Loucy (cell line): ENCODE measurements at regions not wholly inside any gene's neighbourhood (a gene's known extent, or its start where the extent isn't known, plus 50 kb on each side); places are given as distances from the start of the nearest gene placed in this dataset.

Source experiments
- H2AFZ ChIP-seq: fragments of 200-600 bp; sonication (generic); 2 replicates; pipeline ENCODE4 v1.6.0; 2016; ENCODE audit warnings: antibody characterized with exemption, mild to moderate bottlenecking, low read length, moderate library complexity
- H3F3A ChIP-seq: fragments of 200-600 bp; 2 replicates; pipeline ENCODE4 v1.6.0; 2016; ENCODE audit warnings: antibody characterized with exemption, low read depth, mild to moderate bottlenecking
- H3K27me3 ChIP-seq: fragments of 200-600 bp; sonication (generic); 2 replicates; pipeline ENCODE4 v1.6.1; 2014; ENCODE audit warnings: low read length, mild to moderate bottlenecking; ENCODE audit not compliant: insufficient read depth, poor library complexity, severe bottlenecking
- H3K36me3 ChIP-seq: fragments of 200-600 bp; sonication (generic); 2 replicates; pipeline ENCODE4 v1.6.1; 2016; ENCODE audit warnings: low read length; ENCODE audit not compliant: insufficient read depth
- H3K4me1 ChIP-seq: fragments of 200-600 bp; sonication (generic); 2 replicates; pipeline ENCODE4 v1.5.1; 2014; ENCODE audit warnings: low read length, mild to moderate bottlenecking; ENCODE audit not compliant: insufficient read depth, poor library complexity, severe bottlenecking
- H3K4me2 ChIP-seq: fragments of 200-600 bp; sonication (generic); 2 replicates; pipeline ENCODE4 v1.6.0; 2014; ENCODE audit warnings: antibody characterized with exemption, low read length, low read depth, mild to moderate bottlenecking; ENCODE audit not compliant: poor library complexity, severe bottlenecking
- H3K4me3 ChIP-seq: fragments of 200-600 bp; sonication (generic); 2 replicates; pipeline ENCODE4 v1.5.1; 2014; ENCODE audit warnings: low read length, mild to moderate bottlenecking, mixed read lengths; ENCODE audit not compliant: poor library complexity, severe bottlenecking
- H3K79me2 ChIP-seq: fragments of 200-600 bp; sonication (generic); 2 replicates; pipeline ENCODE4 v1.6.1; 2014; ENCODE audit warnings: low read length; ENCODE audit not compliant: insufficient read depth
- H3K9ac ChIP-seq: fragments of 200-600 bp; sonication (generic); 2 replicates; pipeline ENCODE4 v1.6.0; 2014; ENCODE audit warnings: mild to moderate bottlenecking, low read depth, low read length, moderate library complexity; ENCODE audit not compliant: poor library complexity, severe bottlenecking
- H3K9me2 ChIP-seq: fragments of 200-600 bp; sonication (generic); replicated peaks from 2 replicates; pipeline ENCODE4 v1.6.1; 2016; ENCODE audit warnings: low read depth, low read length, mixed read lengths
- H3K9me3 ChIP-seq: fragments of 200-600 bp; sonication (generic); 2 replicates; pipeline ENCODE4 v1.6.1; 2014; ENCODE audit warnings: mild to moderate bottlenecking, antibody characterized with exemption, low read length, low read depth; ENCODE audit not compliant: insufficient read depth
- H4K20me1 ChIP-seq: fragments of 200-600 bp; sonication (generic); 2 replicates; pipeline ENCODE4 v1.6.0; 2014; ENCODE audit warnings: antibody characterized with exemption, low read length, mild to moderate bottlenecking; ENCODE audit not compliant: insufficient read depth, poor library complexity, severe bottlenecking
- EZH2phosphoT487 ChIP-seq: fragments of 200-600 bp; IDR thresholded peaks from 2 replicates; pipeline ENCODE4 v1.6.1; 2018; ENCODE audit warnings: antibody characterized with exemption, mild to moderate bottlenecking, moderate library complexity, borderline replicate concordance
- TF ChIP-seq, protein P1 (sequence below): fragments of 200-600 bp; sonication (generic); conservative IDR thresholded peaks from 2 replicates; pipeline ENCODE4 v1.5.1; 2014; ENCODE audit warnings: mild to moderate bottlenecking, antibody characterized with exemption, low read length

DNA sequence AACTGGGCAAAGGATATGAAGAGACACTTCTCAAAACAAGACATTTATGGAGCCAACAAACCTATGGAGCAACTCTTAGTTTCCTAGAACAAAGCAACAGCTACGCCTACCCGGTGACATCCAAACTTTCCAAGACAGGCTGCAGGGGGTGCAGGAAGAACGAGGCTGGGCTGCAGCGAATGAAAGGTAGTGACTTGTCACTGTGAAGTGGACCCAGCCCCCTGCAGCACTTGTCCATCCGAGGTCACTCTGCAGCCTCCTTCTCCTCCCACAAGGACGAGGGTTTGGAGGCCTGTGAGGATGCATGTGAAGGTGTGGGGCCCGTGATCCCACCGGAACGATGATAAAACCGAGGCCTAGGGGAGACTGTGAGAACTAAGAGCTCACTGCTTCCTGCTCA is 192.6 kb upstream of the RPL38 start:
- Histone ChIP-seq H4K20me1 (no peaks in the 10 kb centered on the region), H3K79me2 (no peaks in the 10 kb centered on the region), H3K4me2 (no peak overlapping the region), H3K27me3 (no peaks in the 10 kb centered on the region), H2AFZ (no peak overlapping the region), H3K9me2 (no peaks in the 10 kb centered on the region), H3F3A (no peaks in the 10 kb centered on the region), H3K4me3 (no peak overlapping the region), H3K9me3 (no peaks in the 10 kb centered on the region), H3K9ac (no peak overlapping the region), H3K36me3 (no peaks in the 10 kb centered on the region), H3K4me1 (peaks cover 5% of the 10 kb centered on the region)
- TF ChIP-seq, protein P1, sequence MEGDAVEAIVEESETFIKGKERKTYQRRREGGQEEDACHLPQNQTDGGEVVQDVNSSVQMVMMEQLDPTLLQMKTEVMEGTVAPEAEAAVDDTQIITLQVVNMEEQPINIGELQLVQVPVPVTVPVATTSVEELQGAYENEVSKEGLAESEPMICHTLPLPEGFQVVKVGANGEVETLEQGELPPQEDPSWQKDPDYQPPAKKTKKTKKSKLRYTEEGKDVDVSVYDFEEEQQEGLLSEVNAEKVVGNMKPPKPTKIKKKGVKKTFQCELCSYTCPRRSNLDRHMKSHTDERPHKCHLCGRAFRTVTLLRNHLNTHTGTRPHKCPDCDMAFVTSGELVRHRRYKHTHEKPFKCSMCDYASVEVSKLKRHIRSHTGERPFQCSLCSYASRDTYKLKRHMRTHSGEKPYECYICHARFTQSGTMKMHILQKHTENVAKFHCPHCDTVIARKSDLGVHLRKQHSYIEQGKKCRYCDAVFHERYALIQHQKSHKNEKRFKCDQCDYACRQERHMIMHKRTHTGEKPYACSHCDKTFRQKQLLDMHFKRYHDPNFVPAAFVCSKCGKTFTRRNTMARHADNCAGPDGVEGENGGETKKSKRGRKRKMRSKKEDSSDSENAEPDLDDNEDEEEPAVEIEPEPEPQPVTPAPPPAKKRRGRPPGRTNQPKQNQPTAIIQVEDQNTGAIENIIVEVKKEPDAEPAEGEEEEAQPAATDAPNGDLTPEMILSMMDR = no peak
- no peak for TF ChIP-seq EZH2phosphoT487

DNA sequence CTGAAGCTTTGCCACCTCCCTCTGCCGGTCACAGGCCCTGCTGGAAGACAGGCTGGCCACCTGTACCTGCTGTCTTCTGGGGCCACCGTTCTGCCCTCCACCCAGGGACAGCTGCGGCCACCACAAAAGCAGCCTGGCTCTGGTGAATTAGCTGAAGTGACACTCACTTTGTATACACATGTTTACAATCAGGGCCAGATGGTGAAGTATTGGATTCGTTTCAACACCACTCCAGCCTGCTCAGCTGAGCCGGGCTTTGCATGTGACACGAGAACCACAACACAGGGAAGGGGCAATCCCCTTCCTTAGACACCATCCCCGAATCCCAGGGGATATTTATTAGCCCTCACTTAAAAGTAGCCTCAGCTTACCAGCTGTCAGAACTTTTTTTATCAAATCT is 191.5 kb upstream of the RPL38 start:
- no peaks in the 10 kb centered on the region for H3K9me3 ChIP-seq
- peaks cover 5% of the 10 kb centered on the region for H3K4me1 ChIP-seq
- H3K4me2 ChIP-seq = no peak overlapping the region
- H2AFZ ChIP-seq = no peak overlapping the region
- no peaks in the 10 kb centered on the region for H3K9me2 ChIP-seq
- H3F3A ChIP-seq = no peaks in the 10 kb centered on the region
- H3K36me3 ChIP-seq = no peaks in the 10 kb centered on the region
- H3K27me3 ChIP-seq = no peaks in the 10 kb centered on the region
- no peak overlapping the region for H3K9ac ChIP-seq
- H4K20me1 ChIP-seq = no peaks in the 10 kb centered on the region
- H3K79me2 ChIP-seq = no peaks in the 10 kb centered on the region
- TF ChIP-seq, protein P1 = no peak
- no peak overlapping the region for H3K4me3 ChIP-seq

DNA sequence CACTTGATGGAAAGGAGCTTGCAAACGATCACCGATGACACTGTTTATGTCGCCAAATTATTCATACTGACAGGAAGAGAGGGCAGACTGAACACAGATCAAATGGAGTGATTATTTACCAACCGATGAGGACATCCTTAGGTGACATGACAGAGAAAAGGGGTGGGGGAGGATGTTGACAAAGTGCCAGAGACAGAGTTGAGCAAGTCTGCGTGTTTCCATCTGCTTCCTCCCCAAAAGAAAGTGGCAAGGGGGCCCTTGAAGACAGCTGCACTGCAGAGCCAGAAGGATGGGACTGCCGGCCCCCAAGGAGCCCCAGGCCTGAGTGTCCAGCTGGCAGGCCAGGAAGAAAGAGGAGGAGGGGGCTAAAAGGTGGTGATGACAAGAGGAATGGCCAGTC is 191.0 kb upstream of the RPL38 start:
- Histone ChIP-seq H3K9me3 (no peaks in the 10 kb centered on the region), H3K36me3 (no peaks in the 10 kb centered on the region), H3K27me3 (no peaks in the 10 kb centered on the region), H3K4me1 (peaks cover 5% of the 10 kb centered on the region), H3K4me2 (peak overlapping the region; percentile 32), H3K79me2 (no peaks in the 10 kb centered on the region), H3K9me2 (no peaks in the 10 kb centered on the region), H2AFZ (peak overlapping the region; percentile 62; the same call in 1 of the 2 replicates), H3K9ac (no peak overlapping the region), H3F3A (no peaks in the 10 kb centered on the region), H3K4me3 (no peak overlapping the region), H4K20me1 (no peaks in the 10 kb centered on the region)
- TF ChIP-seq EZH2phosphoT487 = no peak
- TF ChIP-seq, protein P1 = no peak
